Putamen (tissue), 1 donor: ENCODE measurements at regions not wholly inside any gene's neighbourhood (a gene's known extent, or its start where the extent isn't known, plus 50 kb on each side); places are given as distances from the start of the nearest gene placed in this dataset.

ENCODE experiments used
- DNase-seq: peaks from one replicate; pipeline ENCODE4 v3.0.0-alpha.2; 2016; ENCODE audit warnings: low spot score

- no peak for DNase-seq
Observed at GRCh38 chr5:164600929-164601535, 1095.6 kb downstream of the MAT2B start.

GRCh38 chr5:164608507-164608906 lies 1103.1 kb downstream of the MAT2B start:
- DNase-seq, result no peak

GRCh38 chr5:164610374-164610773 lies 1105.0 kb downstream of the MAT2B start:
- no peak for DNase-seq

GRCh38 chr5:164614707-164615106 lies 1109.3 kb downstream of the MAT2B start:
- DNase-seq, result no peak

GRCh38 chr5:164617290-164617689 lies 1111.9 kb downstream of the MAT2B start:
- no peak for DNase-seq

GRCh38 chr5:164627021-164627420 lies 1121.6 kb downstream of the MAT2B start:
- DNase-seq, result no peak

- no peak for DNase-seq
Observed at GRCh38 chr5:164636456-164636855, 1131.0 kb downstream of the MAT2B start.

- DNase-seq, result no peak
Observed at GRCh38 chr5:164637931-164638521, 1132.6 kb downstream of the MAT2B start.

GRCh38 chr5:164649266-164649665 lies 1143.8 kb downstream of the MAT2B start:
- DNase-seq, result no peak

- no peak for DNase-seq
Observed at GRCh38 chr5:164650427-164650826, 1145.0 kb downstream of the MAT2B start.

GRCh38 chr5:164651546-164652275 lies 1146.3 kb downstream of the MAT2B start:
- no peak for DNase-seq

- DNase-seq, result no peak
Observed at GRCh38 chr5:164652276-164652660, 1146.8 kb downstream of the MAT2B start.

- DNase-seq, result no peak
Observed at GRCh38 chr5:164663198-164663989, 1158.0 kb downstream of the MAT2B start.

GRCh38 chr5:164671640-164672039 lies 1166.2 kb downstream of the MAT2B start:
- DNase-seq, result no peak

GRCh38 chr5:164672205-164672604 lies 1166.8 kb downstream of the MAT2B start:
- DNase-seq, result no peak

GRCh38 chr5:164672931-164673694 lies 1167.7 kb downstream of the MAT2B start:
- no peak for DNase-seq

GRCh38 chr5:164679461-164679860 lies 1174.0 kb downstream of the MAT2B start:
- DNase-seq, result no peak

GRCh38 chr5:164680216-164680615 lies 1174.8 kb downstream of the MAT2B start:
- no peak for DNase-seq

GRCh38 chr5:164680812-164681520 lies 1175.5 kb downstream of the MAT2B start:
- peak; percentile 2 for DNase-seq

GRCh38 chr5:164687391-164687790 lies 1182.0 kb downstream of the MAT2B start:
- DNase-seq, result no peak

GRCh38 chr5:164688437-164688836 lies 1183.0 kb downstream of the MAT2B start:
- DNase-seq, result no peak
